Right forelimb (tissue), 1 donor: ENCODE measurements at regions not wholly inside any gene's neighbourhood (a gene's known extent, or its start where the extent isn't known, plus 50 kb on each side); places are given as distances from the start of the nearest gene placed in this dataset.

Experiments
- DNase-seq: peaks from one replicate; pipeline ENCODE4 v3.0.0-alpha.2; 2018

GRCh38 chr17:74028354-74029116, 174.9 kb upstream of the RPL38 start:
- DNase-seq: no peak

- DNase-seq: no peak
These were observed 172.0 kb upstream of the RPL38 start for GRCh38 chr17:74031316-74032090.

- DNase-seq: no peak
These were observed 171.3 kb upstream of the RPL38 start for GRCh38 chr17:74032222-74032621.

- DNase-seq: no peak
These were observed 166.2 kb upstream of the RPL38 start for GRCh38 chr17:74037320-74037719.

- DNase-seq: no peak
These were observed 163.2 kb upstream of the RPL38 start for GRCh38 chr17:74040291-74040690.

GRCh38 chr17:74040729-74041128, 162.7 kb upstream of the RPL38 start:
- no peak for DNase-seq

- DNase-seq: peak; percentile 39
These were observed 161.4 kb upstream of the RPL38 start for GRCh38 chr17:74041869-74042640.

- DNase-seq: peak; percentile 56
These were observed 160.6 kb upstream of the RPL38 start for GRCh38 chr17:74042744-74043486.

GRCh38 chr17:74043976-74044375, 159.5 kb upstream of the RPL38 start:
- no peak for DNase-seq

- DNase-seq: no peak
These were observed 157.7 kb upstream of the RPL38 start for GRCh38 chr17:74045608-74046280.

GRCh38 chr17:74049167-74049966, 154.1 kb upstream of the RPL38 start:
- DNase-seq: no peak

GRCh38 chr17:74049967-74050458, 153.5 kb upstream of the RPL38 start:
- DNase-seq: no peak

GRCh38 chr17:74051348-74051747, 152.1 kb upstream of the RPL38 start:
- no peak for DNase-seq

- DNase-seq: no peak
These were observed 150.3 kb upstream of the RPL38 start for GRCh38 chr17:74052993-74053711.

GRCh38 chr17:74053712-74054078, 149.8 kb upstream of the RPL38 start:
- DNase-seq: no peak

- DNase-seq: no peak
These were observed 149.2 kb upstream of the RPL38 start for GRCh38 chr17:74054249-74054648.

- DNase-seq: no peak
These were observed 147.8 kb upstream of the RPL38 start for GRCh38 chr17:74055508-74056160.

- no peak for DNase-seq
These were observed 143.8 kb upstream of the RPL38 start for GRCh38 chr17:74059479-74060240.

GRCh38 chr17:74061758-74062157, 141.7 kb upstream of the RPL38 start:
- DNase-seq: no peak
